ENCODE measurements at regions not wholly inside any gene's neighbourhood (a gene's known extent, or its start where the extent isn't known, plus 50 kb on each side); places are given as distances from the start of the nearest gene placed in this dataset.

GRCh38 chr2:153546358-153546757 is 67.8 kb upstream of the RPRM start:
- no peaks in the 10 kb centered on the region for H3K4me1 ChIP-seq
- H3K4me3 ChIP-seq = no peak overlapping the region
- H3K9me3 ChIP-seq = no peaks in the 10 kb centered on the region
- DNase-seq = no peak
- no peaks in the 10 kb centered on the region for H3K27me3 ChIP-seq
- no peaks in the 10 kb centered on the region for H3K36me3 ChIP-seq
- WGBS, 5 donors = 78 to 88% (median 84%) methylated on average over 2 of the region's 2 CpGs
- no peak for TF ChIP-seq EP300 (IDR thresholded peaks at IDR 0.05)
- no peak for TF ChIP-seq CTCF (IDR thresholded peaks at IDR 0.05)
- TF ChIP-seq POLR2A (IDR thresholded peaks at IDR 0.05) = no peak
- no peak for TF ChIP-seq POLR2AphosphoS5 (IDR thresholded peaks at IDR 0.05)
- no peak overlapping the region for H3K27ac ChIP-seq
- intact Hi-C loops (cut with DNase I; ENCODE audit: low total_unique reads) = no loop called here

- Histone ChIP-seq H3K27me3 (no peaks in the 10 kb centered on the region), H3K9me3 (no peaks in the 10 kb centered on the region), H3K27ac (no peak overlapping the region), H3K4me1 (no peaks in the 10 kb centered on the region), H3K4me3 (no peak overlapping the region), H3K36me3 (no peaks in the 10 kb centered on the region)
- no peak for DNase-seq
- 60 to 76% (median 71%) methylated on average over 2 of the region's 2 CpGs for WGBS, 5 donors
- no peak for TF ChIP-seq CTCF (IDR thresholded peaks at IDR 0.05)
- no peak for TF ChIP-seq EP300 (IDR thresholded peaks at IDR 0.05)
- TF ChIP-seq POLR2AphosphoS5 (IDR thresholded peaks at IDR 0.05) = no peak
- TF ChIP-seq POLR2A (IDR thresholded peaks at IDR 0.05) = no peak
- intact Hi-C loops (cut with DNase I; ENCODE audit: low total_unique reads) = no loop called here
These were observed 70.0 kb upstream of the RPRM start for GRCh38 chr2:153548536-153548935.

- Histone ChIP-seq H3K36me3 (no peaks in the 10 kb centered on the region), H3K9me3 (no peaks in the 10 kb centered on the region), H3K27ac (no peak overlapping the region), H3K4me1 (no peaks in the 10 kb centered on the region), H3K4me3 (no peak overlapping the region), H3K27me3 (no peaks in the 10 kb centered on the region)
- DNase-seq = no peak
- intact Hi-C loops (cut with DNase I; ENCODE audit: low total_unique reads) = no loop called here
- WGBS, 5 donors = 56 to 65% (median 62%) methylated on average over 1 of the region's 1 CpG
- TF ChIP-seq CTCF (IDR thresholded peaks at IDR 0.05) (no peak), EP300 (IDR thresholded peaks at IDR 0.05) (no peak), POLR2A (IDR thresholded peaks at IDR 0.05) (no peak), POLR2AphosphoS5 (IDR thresholded peaks at IDR 0.05) (no peak)
These were observed 73.1 kb upstream of the RPRM start for GRCh38 chr2:153551698-153552097.

GRCh38 chr2:153557211-153557610 is 78.6 kb upstream of the RPRM start:
- Histone ChIP-seq H3K27ac (no peak overlapping the region), H3K4me1 (no peaks in the 10 kb centered on the region), H3K4me3 (no peak overlapping the region), H3K9me3 (no peaks in the 10 kb centered on the region), H3K27me3 (no peaks in the 10 kb centered on the region), H3K36me3 (no peaks in the 10 kb centered on the region)
- intact Hi-C loops (cut with DNase I; ENCODE audit: low total_unique reads) = no loop called here
- WGBS, 5 donors = 64 to 79% (median 69%) methylated on average over 3 of the region's 3 CpGs
- no peak for DNase-seq
- TF ChIP-seq POLR2AphosphoS5 (IDR thresholded peaks at IDR 0.05) (no peak), POLR2A (IDR thresholded peaks at IDR 0.05) (no peak), EP300 (IDR thresholded peaks at IDR 0.05) (no peak), CTCF (IDR thresholded peaks at IDR 0.05) (no peak)
